AG09309 (cell line): ENCODE measurements at regions not wholly inside any gene's neighbourhood (a gene's known extent, or its start where the extent isn't known, plus 50 kb on each side); places are given as distances from the start of the nearest gene placed in this dataset.

Experiments used
- DNase-seq: peaks from one replicate; pipeline ENCODE4 v3.0.0-alpha.2; 2010; ENCODE audit warnings: low read depth
- H3K4me3 ChIP-seq: 2 replicates; pipeline ENCODE4 v1.5.1; 2011; ENCODE audit warnings: mild to moderate bottlenecking, low read depth, low read length, moderate library complexity; ENCODE audit not compliant: control insufficient read depth
- CTCF ChIP-seq: IDR thresholded peaks from 2 replicates; pipeline ENCODE4 v1.5.1; 2011; ENCODE audit warnings: mild to moderate bottlenecking, low read depth, low read length, inconsistent platforms; ENCODE audit not compliant: insufficient read depth, control insufficient read depth; ENCODE audit errors: missing control alignments

- no peak for TF ChIP-seq CTCF
- H3K4me3 ChIP-seq: no peak overlapping the region
- DNase-seq: no peak
Observed at GRCh38 chr1:87553511-87553910, 224.8 kb downstream of the LMO4 start.

- TF ChIP-seq CTCF: no peak
- H3K4me3 ChIP-seq: no peak overlapping the region
- DNase-seq: no peak
Observed at GRCh38 chr1:87555366-87555765, 226.7 kb downstream of the LMO4 start.

GRCh38 chr1:87556326-87556725, 227.6 kb downstream of the LMO4 start:
- H3K4me3 ChIP-seq: no peak overlapping the region
- TF ChIP-seq CTCF: no peak
- DNase-seq: no peak

GRCh38 chr1:87558921-87559320, 230.2 kb downstream of the LMO4 start:
- TF ChIP-seq CTCF: no peak
- H3K4me3 ChIP-seq: no peak overlapping the region
- no peak for DNase-seq

- no peak overlapping the region for H3K4me3 ChIP-seq
- DNase-seq: no peak
- TF ChIP-seq CTCF: no peak
Observed at GRCh38 chr1:87560137-87560536, 231.5 kb downstream of the LMO4 start.

- no peak for DNase-seq
- H3K4me3 ChIP-seq: no peak overlapping the region
- TF ChIP-seq CTCF: no peak
Observed at GRCh38 chr1:87560601-87561360, 232.1 kb downstream of the LMO4 start.
